HEK293T (cell line): ENCODE measurements at regions not wholly inside any gene's neighbourhood (a gene's known extent, or its start where the extent isn't known, plus 50 kb on each side); places are given as distances from the start of the nearest gene placed in this dataset.
"Not testable (repeated sequence)": the region's sequence is repeated elsewhere in the genome, so short reads cannot be mapped to it uniquely, and the experiment has no call there.

Experiments
- CTCF ChIA-PET: fragments of 350-600 bp; formaldehyde crosslinking; extraction: SDS; loops from one replicate; lab custom pipeline; 2021; ENCODE audit warnings: antibody characterized with exemption, inconsistent platforms; lab: Yijun Ruan, JAX
- POLR2A ChIA-PET: fragments of 350-600 bp; formaldehyde crosslinking; extraction: SDS; loops from one replicate; lab custom pipeline; 2020; ENCODE audit warnings: antibody characterized with exemption, inconsistent platforms; lab: Yijun Ruan, JAX
- DNase-seq: peaks from one replicate; pipeline ENCODE4 v3.0.0; 2012; ENCODE audit warnings: mixed read lengths; ENCODE audit errors: extremely low spot score
- ARNT ChIP-seq: fragments of 450-650 bp; IDR thresholded peaks from 2 replicates; pipeline ENCODE4 v1.6.1; 2017; ENCODE audit warnings: mild to moderate bottlenecking
- BHLHE40 ChIP-seq: fragments of 450-650 bp; IDR thresholded peaks from 2 replicates; pipeline ENCODE4 v1.6.1; 2016; ENCODE audit warnings: mild to moderate bottlenecking, moderate library complexity, borderline replicate concordance
- CTBP1 ChIP-seq: fragments of 450-650 bp; IDR thresholded peaks from 2 replicates; pipeline ENCODE4 v1.6.1; 2016; ENCODE audit warnings: borderline replicate concordance
- ELF4 ChIP-seq: fragments of 450-650 bp; IDR thresholded peaks from 2 replicates; pipeline ENCODE4 v1.6.1; 2017; ENCODE audit warnings: antibody characterized with exemption
- FOXA1 ChIP-seq: fragments of 450-650 bp; IDR thresholded peaks from 2 replicates; pipeline ENCODE4 v1.6.1; 2016; ENCODE audit warnings: mild to moderate bottlenecking
- FOXK2 ChIP-seq: fragments of 450-650 bp; IDR thresholded peaks from 2 replicates; pipeline ENCODE4 v1.6.1; 2016; ENCODE audit warnings: mild to moderate bottlenecking
- FOXM1 ChIP-seq: fragments of 450-650 bp; IDR thresholded peaks from 2 replicates; pipeline ENCODE4 v1.6.1; 2017; ENCODE audit warnings: mild to moderate bottlenecking, borderline replicate concordance
- HDGF ChIP-seq: fragments of 450-650 bp; IDR thresholded peaks from 2 replicates; pipeline ENCODE4 v1.6.1; 2017; ENCODE audit warnings: antibody characterized with exemption, borderline replicate concordance
- L3MBTL2 ChIP-seq: fragments of 450-650 bp; conservative IDR thresholded peaks from 2 replicates; pipeline ENCODE4 v1.6.1; 2016; ENCODE audit warnings: mild to moderate bottlenecking
- LEF1 ChIP-seq: fragments of 450-650 bp; IDR thresholded peaks from 2 replicates; pipeline ENCODE4 v1.6.1; 2017; ENCODE audit warnings: mild to moderate bottlenecking, borderline replicate concordance
- NFRKB ChIP-seq: fragments of 450-650 bp; IDR thresholded peaks from 2 replicates; pipeline ENCODE4 v1.6.1; 2016; ENCODE audit warnings: mild to moderate bottlenecking, moderate library complexity
- SP1 ChIP-seq: fragments of 450-650 bp; IDR thresholded peaks from 2 replicates; pipeline ENCODE4 v1.6.1; 2017
- SUZ12 ChIP-seq: fragments of 450-650 bp; IDR thresholded peaks from 2 replicates; pipeline ENCODE4 v1.6.1; 2016; ENCODE audit warnings: mild to moderate bottlenecking
- TARDBP ChIP-seq: fragments of 450-650 bp; IDR thresholded peaks from 2 replicates; pipeline ENCODE4 v1.6.1; 2016
- ZNF384 ChIP-seq: fragments of 450-650 bp; IDR thresholded peaks from 2 replicates; pipeline ENCODE4 v1.6.1; 2016
- TF ChIP-seq, protein P1 (sequence below): fragments of 450-650 bp; IDR thresholded peaks from 2 replicates; pipeline ENCODE4 v1.6.1; 2016

DNA sequence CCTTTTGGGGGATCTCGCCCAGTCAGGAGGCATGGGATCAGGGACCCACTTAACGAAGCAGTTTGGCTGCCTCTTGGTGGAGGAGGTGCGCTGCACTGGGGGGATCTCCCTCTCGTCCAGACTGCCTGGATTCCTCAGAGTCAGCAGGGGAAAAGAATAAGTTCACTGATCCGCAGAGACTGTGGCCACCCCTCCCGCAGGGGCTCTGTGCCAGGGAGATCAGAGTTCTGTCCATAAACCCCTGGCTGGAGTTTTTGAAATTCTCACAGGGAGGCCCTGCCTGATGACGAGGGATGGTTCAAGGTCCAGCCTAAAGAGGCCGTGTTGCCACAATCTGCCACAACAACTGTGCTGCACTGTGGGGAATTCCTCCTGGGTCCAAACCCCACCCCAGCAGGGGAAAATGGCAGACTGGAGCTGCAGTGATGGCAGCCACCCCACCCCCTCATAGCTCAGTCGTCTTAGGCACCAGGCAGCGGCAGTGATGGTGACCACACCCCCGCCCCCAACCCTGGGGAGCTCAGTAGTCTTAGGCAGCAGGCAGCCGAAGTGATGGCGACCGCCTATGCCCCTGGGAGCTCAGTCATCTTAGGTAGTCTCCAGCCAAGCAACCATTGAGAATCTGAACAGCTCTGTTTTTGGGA, 273.8 kb upstream of the USP25 start:
- no peak for DNase-seq
- ChIA-PET CTCF (interaction anchor here (0.7 kb wide), 1 partner anchor 18 kb away, joined by 3 read pairs; no protein-coding TSS in a partner anchor), POLR2A (no interaction called here)
- TF ChIP-seq SUZ12 (no peak), ZNF384 (no peak), ARNT (no peak), FOXA1 (no peak), FOXK2 (no peak), NFRKB (no peak), LEF1 (no peak), ELF4 (no peak), CTBP1 (no peak), HDGF (no peak), FOXM1 (no peak), SP1 (no peak), BHLHE40 (no peak), L3MBTL2 (no peak)

- TF ChIP-seq FOXM1 (no peak), CTBP1 (no peak), FOXK2 (no peak), BHLHE40 (no peak), SUZ12 (no peak), HDGF (no peak), TARDBP (no peak), LEF1 (no peak), L3MBTL2 (no peak), ELF4 (no peak)
- TF ChIP-seq, protein P1, sequence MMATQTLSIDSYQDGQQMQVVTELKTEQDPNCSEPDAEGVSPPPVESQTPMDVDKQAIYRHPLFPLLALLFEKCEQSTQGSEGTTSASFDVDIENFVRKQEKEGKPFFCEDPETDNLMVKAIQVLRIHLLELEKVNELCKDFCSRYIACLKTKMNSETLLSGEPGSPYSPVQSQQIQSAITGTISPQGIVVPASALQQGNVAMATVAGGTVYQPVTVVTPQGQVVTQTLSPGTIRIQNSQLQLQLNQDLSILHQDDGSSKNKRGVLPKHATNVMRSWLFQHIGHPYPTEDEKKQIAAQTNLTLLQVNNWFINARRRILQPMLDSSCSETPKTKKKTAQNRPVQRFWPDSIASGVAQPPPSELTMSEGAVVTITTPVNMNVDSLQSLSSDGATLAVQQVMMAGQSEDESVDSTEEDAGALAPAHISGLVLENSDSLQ = no peak
- ChIA-PET CTCF (no interaction called here), POLR2A (no interaction called here)
- DNase-seq = no peak
These were observed 271.8 kb upstream of the USP25 start for GRCh38 chr21:15457965-15458364.

- ChIA-PET POLR2A (no interaction called here), CTCF (no interaction called here)
- DNase-seq = no peak
- no peak for TF ChIP-seq SP1
- TF ChIP-seq TARDBP = no peak
- TF ChIP-seq ZNF384 = no peak
- TF ChIP-seq FOXA1 = no peak
- no peak for TF ChIP-seq ARNT
- no peak for TF ChIP-seq FOXM1
- TF ChIP-seq SUZ12 = no peak
- no peak for TF ChIP-seq FOXK2
- no peak for TF ChIP-seq NFRKB
- no peak for TF ChIP-seq HDGF
- no peak for TF ChIP-seq LEF1
These were observed 267.7 kb upstream of the USP25 start for GRCh38 chr21:15462092-15462491.

GRCh38 chr21:15466329-15466728, 263.5 kb upstream of the USP25 start:
- POLR2A ChIA-PET = no interaction called here
- CTCF ChIA-PET = no interaction called here

GRCh38 chr21:15468368-15468767, 261.4 kb upstream of the USP25 start:
- TF ChIP-seq ELF4 (no peak), TARDBP (no peak), FOXM1 (no peak), L3MBTL2 (no peak), CTBP1 (no peak), SUZ12 (no peak), SP1 (no peak), ARNT (no peak), NFRKB (no peak), BHLHE40 (no peak), ZNF384 (no peak), FOXA1 (no peak), HDGF (no peak), FOXK2 (no peak), LEF1 (no peak)
- TF ChIP-seq, protein P1 = no peak
- DNase-seq = no peak
- ChIA-PET CTCF (no interaction called here), POLR2A (no interaction called here)

More at GRCh38 chr21:15466329-15466728, 263.5 kb upstream of the USP25 start:
- no peak for DNase-seq
- TF ChIP-seq ELF4 = no peak
- TF ChIP-seq FOXK2 = no peak
- TF ChIP-seq NFRKB = no peak
- no peak for TF ChIP-seq L3MBTL2
- no peak for TF ChIP-seq ZNF384
- TF ChIP-seq CTBP1 = no peak
- no peak for TF ChIP-seq BHLHE40
- TF ChIP-seq FOXM1 = no peak
- no peak for TF ChIP-seq ARNT
- no peak for TF ChIP-seq FOXA1
- no peak for TF ChIP-seq SUZ12
- no peak for TF ChIP-seq LEF1
- no peak for TF ChIP-seq TARDBP
- no peak for TF ChIP-seq HDGF

GRCh38 chr21:15472108-15473040, 257.4 kb upstream of the USP25 start:
- no peak for TF ChIP-seq HDGF
- TF ChIP-seq FOXK2 = no peak
- no peak for TF ChIP-seq TARDBP
- no peak for TF ChIP-seq NFRKB
- TF ChIP-seq SP1 = no peak
- TF ChIP-seq L3MBTL2 = no peak
- DNase-seq = no peak
- CTCF ChIA-PET = no interaction called here
- POLR2A ChIA-PET = no interaction called here

- DNase-seq, CTCF ChIA-PET, POLR2A ChIA-PET: not testable (repeated sequence)
These were observed 252.0 kb upstream of the USP25 start for GRCh38 chr21:15477773-15478172.
